Gastroesophageal sphincter (tissue), 4 donors: ENCODE measurements at regions not wholly inside any gene's neighbourhood (a gene's known extent, or its start where the extent isn't known, plus 50 kb on each side); places are given as distances from the start of the nearest gene placed in this dataset.

ENCODE experiments used
- ATAC-seq: fragments of 150-250 bp; one replicate; pipeline ENCODE4 v1.9.1; 2016; ENCODE audit warnings: mild to moderate bottlenecking, moderate library complexity
- H3K27ac ChIP-seq, 4 donors: fragments of 200-600 bp; sonication (generic) in 3 of 4; 1 replicate in 3 of 4; 2 replicates in 1 of 4; pipeline ENCODE4 v1.5.1; 2016 to 2019
- H3K27me3 ChIP-seq: fragments of 200-600 bp; sonication (generic); one replicate; pipeline ENCODE4 v1.5.1; 2019
- H3K36me3 ChIP-seq, 2 donors: fragments of 200-600 bp; sonication (generic); one replicate each; pipeline ENCODE4 v1.5.1; 2019; ENCODE audit warnings: control low read depth in 1 of 2
- H3K4me1 ChIP-seq, 3 donors: fragments of 200-600 bp; sonication (generic); 1 replicate in 2 of 3; 2 replicates in 1 of 3; pipeline ENCODE4 v1.5.1; 2016 to 2019; ENCODE audit warnings: control low read depth in 2 of 3
- H3K4me3 ChIP-seq, 2 donors: fragments of 200-600 bp; sonication (generic); one replicate each; pipeline ENCODE4 v1.5.1; 2019; ENCODE audit warnings: mild to moderate bottlenecking in 1 of 2, moderate library complexity in 1 of 2
- H3K9me3 ChIP-seq, 3 donors: fragments of 200-600 bp; sonication (generic); one replicate each; pipeline ENCODE4 v1.5.1; 2017 to 2019; ENCODE audit warnings: control low read depth in 2 of 3
- EP300 ChIP-seq: sonication (generic); formaldehyde crosslinking; IDR thresholded peaks from one replicate; pipeline ENCODE4 v1.6.1; 2017; ENCODE audit warnings: antibody characterized with exemption, mild to moderate bottlenecking
- POLR2A ChIP-seq, 2 donors: fragments of 450-650 bp; IDR thresholded peaks; one replicate each; pipeline ENCODE4 v1.6.1; 2017; ENCODE audit warnings: antibody characterized with exemption in 2 of 2, mild to moderate bottlenecking in 2 of 2, moderate library complexity in 1 of 2
- POLR2AphosphoS5 ChIP-seq: sonication (generic); formaldehyde crosslinking; IDR thresholded peaks from one replicate; pipeline ENCODE4 v1.6.1; 2017; ENCODE audit warnings: antibody characterized with exemption
- WGBS, 2 donors: methylation state at CpG; one replicate each; pipeline ENCODE4 v1.1.5; 2018; ENCODE audit warnings: low coverage in 1 of 2; 5-methylcytosine and 5-hydroxymethylcytosine counted together
- TF ChIP-seq, protein P1 (sequence below), 4 experiments: fragments of 200-600 bp in 2 of 4; fragments of 450-650 bp in 2 of 4; sonication (generic) in 1 of 4; IDR thresholded peaks; one replicate each; pipeline ENCODE4 v1.5.1; 2017 to 2019; ENCODE audit warnings: antibody characterized with exemption in 4 of 4, mild to moderate bottlenecking in 2 of 4, moderate library complexity in 2 of 4

DNA sequence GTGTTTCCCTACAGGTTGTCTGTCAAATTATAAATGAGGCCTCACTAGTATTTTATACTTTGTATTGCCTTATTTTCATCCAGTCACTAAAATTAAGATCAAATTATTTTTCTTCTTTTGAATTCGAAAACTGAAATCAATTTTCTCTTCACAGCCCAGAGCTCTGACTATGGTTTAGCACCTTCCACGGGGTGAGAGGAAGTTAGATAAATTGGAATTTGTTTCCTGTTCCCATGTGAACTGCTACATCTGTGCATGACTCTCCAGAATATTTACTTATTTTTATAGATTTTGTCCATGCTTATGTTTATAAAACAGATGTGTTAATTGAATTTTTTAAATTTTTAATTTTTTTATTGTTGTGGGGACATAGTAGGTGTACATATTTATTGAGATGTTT lies 656.5 kb downstream of the IRS1 start:
- Histone ChIP-seq H3K27me3 (no peaks in the 10 kb centered on the region), H3K9me3 (no peaks in the 10 kb centered on the region), H3K27ac (no peak overlapping the region), H3K4me1 (no peaks in the 10 kb centered on the region), H3K4me3 (no peak overlapping the region), H3K36me3 (no peaks in the 10 kb centered on the region)
- WGBS, 2 donors, result 40 to 61% methylated on average over 2 of the region's 2 CpGs
- TF ChIP-seq, protein P1, sequence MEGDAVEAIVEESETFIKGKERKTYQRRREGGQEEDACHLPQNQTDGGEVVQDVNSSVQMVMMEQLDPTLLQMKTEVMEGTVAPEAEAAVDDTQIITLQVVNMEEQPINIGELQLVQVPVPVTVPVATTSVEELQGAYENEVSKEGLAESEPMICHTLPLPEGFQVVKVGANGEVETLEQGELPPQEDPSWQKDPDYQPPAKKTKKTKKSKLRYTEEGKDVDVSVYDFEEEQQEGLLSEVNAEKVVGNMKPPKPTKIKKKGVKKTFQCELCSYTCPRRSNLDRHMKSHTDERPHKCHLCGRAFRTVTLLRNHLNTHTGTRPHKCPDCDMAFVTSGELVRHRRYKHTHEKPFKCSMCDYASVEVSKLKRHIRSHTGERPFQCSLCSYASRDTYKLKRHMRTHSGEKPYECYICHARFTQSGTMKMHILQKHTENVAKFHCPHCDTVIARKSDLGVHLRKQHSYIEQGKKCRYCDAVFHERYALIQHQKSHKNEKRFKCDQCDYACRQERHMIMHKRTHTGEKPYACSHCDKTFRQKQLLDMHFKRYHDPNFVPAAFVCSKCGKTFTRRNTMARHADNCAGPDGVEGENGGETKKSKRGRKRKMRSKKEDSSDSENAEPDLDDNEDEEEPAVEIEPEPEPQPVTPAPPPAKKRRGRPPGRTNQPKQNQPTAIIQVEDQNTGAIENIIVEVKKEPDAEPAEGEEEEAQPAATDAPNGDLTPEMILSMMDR (IDR thresholded peaks at IDR 0.05), result no peak
- TF ChIP-seq EP300 (no peak), POLR2A (IDR thresholded peaks at IDR 0.05) (no peak)
- no peak for ATAC-seq

DNA sequence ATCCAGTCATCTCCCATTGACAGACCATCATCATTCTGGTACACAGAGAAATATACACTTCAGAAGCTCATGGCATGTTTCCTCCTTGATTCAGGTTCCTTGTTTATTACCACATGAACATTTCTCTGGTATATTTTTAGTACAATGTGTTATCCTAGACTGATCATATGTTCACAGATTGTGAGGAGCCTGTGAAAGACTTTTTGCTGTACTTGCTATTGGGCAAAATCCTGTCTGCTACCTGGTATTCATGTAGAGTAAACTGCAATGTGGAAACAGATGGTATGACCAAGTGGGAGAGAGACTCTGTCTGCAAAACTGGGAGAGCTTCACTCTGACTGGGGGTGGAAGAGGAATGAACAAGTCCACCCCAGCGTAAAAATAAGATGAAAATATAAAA lies 657.2 kb downstream of the IRS1 start:
- no peaks in the 10 kb centered on the region for H3K9me3 ChIP-seq
- TF ChIP-seq POLR2AphosphoS5 (no peak), POLR2A (IDR thresholded peaks at IDR 0.05) (no peak)
- WGBS, 2 donors, result 67 to 100% methylated on average over 1 of the region's 1 CpG

DNA sequence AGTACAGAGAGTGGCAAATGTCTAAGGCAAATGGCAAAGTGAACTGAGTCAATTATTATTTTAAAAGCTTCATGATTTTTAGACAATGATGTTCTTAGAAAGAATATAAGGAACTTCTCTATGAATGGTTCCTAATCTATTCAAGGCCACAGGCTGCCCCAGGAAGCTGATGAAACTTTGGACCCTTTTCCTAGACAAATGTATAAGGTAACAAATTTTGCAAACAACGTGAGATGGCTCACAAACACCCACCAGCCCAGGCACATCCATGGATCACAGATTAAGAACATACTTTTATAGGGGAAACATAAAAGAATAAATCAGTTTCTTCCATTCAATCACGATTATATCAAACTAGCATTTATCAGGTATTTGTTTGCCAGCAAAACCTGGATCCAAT lies 659.0 kb downstream of the IRS1 start:
- Histone ChIP-seq H3K4me1 (no peaks in the 10 kb centered on the region), H3K27ac (no peak overlapping the region), H3K4me3 (no peak overlapping the region), H3K9me3 (no peaks in the 10 kb centered on the region), H3K27me3 (no peaks in the 10 kb centered on the region), H3K36me3 (no peaks in the 10 kb centered on the region)
- TF ChIP-seq POLR2A (IDR thresholded peaks at IDR 0.05) (no peak), POLR2AphosphoS5 (no peak), EP300 (no peak)
- TF ChIP-seq, protein P1 (IDR thresholded peaks at IDR 0.05), result no peak
- 72 to 88% methylated on average over 1 to 2 of the region's 2 CpGs for WGBS, 2 donors
- no peak for ATAC-seq

More for the DNA sequence above, 657.2 kb downstream of the IRS1 start:
- H3K36me3 ChIP-seq, result no peaks in the 10 kb centered on the region
- no peaks in the 10 kb centered on the region for H3K4me1 ChIP-seq
- H3K27me3 ChIP-seq, result no peaks in the 10 kb centered on the region
- no peak for ATAC-seq
- no peak overlapping the region for H3K4me3 ChIP-seq
- no peak overlapping the region for H3K27ac ChIP-seq

DNA sequence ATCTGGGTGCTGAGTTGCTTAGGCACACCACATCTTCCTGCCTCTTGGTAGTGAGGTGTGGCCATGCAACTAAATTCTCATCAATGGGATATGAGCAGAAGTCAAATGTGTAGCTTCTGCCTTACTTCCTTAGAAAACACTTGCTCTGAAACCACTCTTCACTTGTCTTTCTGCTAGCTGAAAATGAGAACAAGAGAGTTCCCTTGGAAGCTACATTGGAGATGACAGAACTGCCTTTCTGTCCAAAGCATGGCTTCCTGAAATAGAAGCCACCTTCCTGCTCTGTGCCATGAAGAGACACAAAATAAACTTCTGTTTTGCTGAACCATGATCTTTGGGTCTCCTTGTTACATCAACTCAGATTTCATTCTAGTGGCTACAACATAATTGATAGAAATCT lies 659.9 kb downstream of the IRS1 start:
- ATAC-seq, result no peak
- Histone ChIP-seq H3K27me3 (no peaks in the 10 kb centered on the region), H3K9me3 (no peaks in the 10 kb centered on the region), H3K27ac (no peak overlapping the region), H3K36me3 (no peaks in the 10 kb centered on the region), H3K4me1 (no peaks in the 10 kb centered on the region), H3K4me3 (no peak overlapping the region)
- TF ChIP-seq, protein P1 (IDR thresholded peaks at IDR 0.05), result no peak
- TF ChIP-seq EP300, result no peak
- no peak for TF ChIP-seq POLR2A (IDR thresholded peaks at IDR 0.05)
- TF ChIP-seq POLR2AphosphoS5, result no peak

DNA sequence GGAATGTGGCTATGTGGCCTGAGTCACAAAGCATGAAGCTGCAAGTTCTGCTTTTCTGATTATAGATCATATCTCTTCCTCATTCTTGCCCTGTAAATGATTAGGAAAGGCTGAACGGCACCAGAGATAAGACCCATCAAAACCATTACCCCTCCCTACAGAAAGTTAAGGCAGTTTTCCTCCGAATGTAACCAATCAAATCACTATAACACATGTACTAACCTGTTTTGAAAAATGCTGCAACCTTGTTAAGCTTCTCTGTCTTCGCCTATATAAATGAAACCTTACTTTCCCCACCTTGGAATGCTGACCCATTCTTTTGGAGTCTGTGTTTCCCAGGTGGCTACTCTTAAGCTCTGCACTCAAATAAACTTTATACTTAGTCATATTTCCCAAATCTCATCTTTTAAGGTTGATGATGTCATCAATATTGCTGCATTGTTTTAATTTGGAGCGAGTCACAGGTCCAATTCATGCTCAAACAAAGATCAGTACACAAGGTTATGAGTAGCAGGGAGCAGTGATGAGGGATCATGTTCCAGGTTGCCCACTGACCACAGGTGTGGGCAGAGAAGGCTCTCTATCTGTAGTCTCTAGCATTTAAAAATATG lies 662.3 kb downstream of the IRS1 start:
- WGBS, 2 donors, result 56 to 73% methylated on average over 4 of the region's 4 CpGs
- ATAC-seq, result no peak
- H3K36me3 ChIP-seq, result no peaks in the 10 kb centered on the region

More for the DNA sequence above, 662.3 kb downstream of the IRS1 start:
- H3K4me1 ChIP-seq, result no peaks in the 10 kb centered on the region
- TF ChIP-seq POLR2AphosphoS5 (no peak), POLR2A (IDR thresholded peaks at IDR 0.05) (no peak), EP300 (no peak)
- TF ChIP-seq, protein P1 (IDR thresholded peaks at IDR 0.05), result no peak
- H3K4me3 ChIP-seq, result no peak overlapping the region
- H3K27ac ChIP-seq, result no peak overlapping the region
- H3K9me3 ChIP-seq, result no peaks in the 10 kb centered on the region
- no peaks in the 10 kb centered on the region for H3K27me3 ChIP-seq
